Type B pancreatic cell (in vitro differentiated cells): ENCODE measurements at regions not wholly inside any gene's neighbourhood (a gene's known extent, or its start where the extent isn't known, plus 50 kb on each side); places are given as distances from the start of the nearest gene placed in this dataset.

Experiments used
- DNase-seq: peaks from one replicate; pipeline ENCODE4 v3.0.0; 2021; ENCODE audit warnings: mixed read lengths; ENCODE audit not compliant: unreplicated experiment; ENCODE audit errors: extremely low spot score
- H3K27ac Mint-ChIP-seq: 2 replicates; pipeline ENCODE4 v1.8.0; 2021; ENCODE audit warnings: mild to moderate bottlenecking, mixed read lengths
- H3K27me3 Mint-ChIP-seq: 2 replicates; pipeline ENCODE4 v1.8.0; 2021; ENCODE audit warnings: mixed read lengths
- H3K36me3 Mint-ChIP-seq: 2 replicates; pipeline ENCODE4 v1.8.0; 2021; ENCODE audit warnings: mixed read lengths
- H3K4me1 Mint-ChIP-seq: one replicate; pipeline ENCODE4 v1.8.0; 2021; ENCODE audit warnings: mixed read lengths; ENCODE audit not compliant: unreplicated experiment
- H3K4me3 Mint-ChIP-seq: 2 replicates; pipeline ENCODE4 v1.8.0; 2021; ENCODE audit warnings: mild to moderate bottlenecking, mixed read lengths
- H3K9me3 Mint-ChIP-seq: 2 replicates; pipeline ENCODE4 v1.8.0; 2021; ENCODE audit warnings: mixed read lengths
- CTCF ChIP-seq: fragments of 200-600 bp; sonication (generic); conservative IDR thresholded peaks from 2 replicates; pipeline ENCODE4 v1.5.0; 2021; ENCODE audit warnings: antibody characterized with exemption, mild to moderate bottlenecking

GRCh38 chr5:125227333-125228095 lies 481.1 kb upstream of the ZNF608 start:
- Mint-ChIP-seq H3K27me3 (no peaks in the 10 kb centered on the region), H3K4me3 (no peak overlapping the region), H3K27ac (no peak overlapping the region), H3K9me3 (peaks cover 7% of the 10 kb centered on the region), H3K4me1 (peaks cover 22% of the 10 kb centered on the region), H3K36me3 (no peaks in the 10 kb centered on the region)
- no peak for DNase-seq
- peak; percentile 73 for TF ChIP-seq CTCF

- Mint-ChIP-seq H3K36me3 (no peaks in the 10 kb centered on the region), H3K4me1 (peaks cover 29% of the 10 kb centered on the region)
- TF ChIP-seq CTCF: no peak
Observed at GRCh38 chr5:125228363-125229070, 482.1 kb upstream of the ZNF608 start.

GRCh38 chr5:125229556-125229955 lies 483.1 kb upstream of the ZNF608 start:
- H3K4me1 Mint-ChIP-seq: peaks cover 29% of the 10 kb centered on the region
- no peak for DNase-seq
- H3K9me3 Mint-ChIP-seq: peaks cover 7% of the 10 kb centered on the region
- no peaks in the 10 kb centered on the region for H3K27me3 Mint-ChIP-seq
- H3K27ac Mint-ChIP-seq: no peak overlapping the region
- no peak for TF ChIP-seq CTCF
- no peak overlapping the region for H3K4me3 Mint-ChIP-seq
- no peaks in the 10 kb centered on the region for H3K36me3 Mint-ChIP-seq

More at GRCh38 chr5:125228363-125229070, 482.1 kb upstream of the ZNF608 start:
- Mint-ChIP-seq H3K27ac (no peak overlapping the region), H3K4me3 (no peak overlapping the region), H3K27me3 (no peaks in the 10 kb centered on the region), H3K9me3 (peaks cover 7% of the 10 kb centered on the region)
- DNase-seq: no peak

- no peak for DNase-seq
- H3K4me1 Mint-ChIP-seq: peaks cover 39% of the 10 kb centered on the region
- H3K9me3 Mint-ChIP-seq: peaks cover 7% of the 10 kb centered on the region
- no peak overlapping the region for H3K4me3 Mint-ChIP-seq
- H3K27me3 Mint-ChIP-seq: peaks cover 4% of the 10 kb centered on the region
- H3K36me3 Mint-ChIP-seq: no peaks in the 10 kb centered on the region
- peak overlapping the region; percentile 23 for H3K27ac Mint-ChIP-seq
- TF ChIP-seq CTCF: no peak
Observed at GRCh38 chr5:125232779-125233230, 486.4 kb upstream of the ZNF608 start.

- no peak overlapping the region for H3K4me3 Mint-ChIP-seq
- TF ChIP-seq CTCF: no peak
- no peak for DNase-seq
- peaks cover 7% of the 10 kb centered on the region for H3K9me3 Mint-ChIP-seq
- peaks cover 30% of the 10 kb centered on the region for H3K4me1 Mint-ChIP-seq
- H3K36me3 Mint-ChIP-seq: no peaks in the 10 kb centered on the region
- peaks cover 4% of the 10 kb centered on the region for H3K27me3 Mint-ChIP-seq
- no peak overlapping the region for H3K27ac Mint-ChIP-seq
Observed at GRCh38 chr5:125233944-125234343, 487.5 kb upstream of the ZNF608 start.
